OCI-LY1 (cell line): ENCODE measurements at regions not wholly inside any gene's neighbourhood (a gene's known extent, or its start where the extent isn't known, plus 50 kb on each side); places are given as distances from the start of the nearest gene placed in this dataset.

ENCODE experiments used
- CTCF ChIP-seq: fragments of 200-600 bp; sonication (generic), shearing (Covaris generic); IDR thresholded peaks from 2 replicates; pipeline ENCODE4 v1.5.1; 2017; ENCODE audit warnings: mild to moderate bottlenecking, antibody characterized with exemption, low read length, moderate library complexity, mixed read lengths
- EZH2 ChIP-seq: fragments of 200-600 bp; sonication (generic), shearing (Covaris generic); IDR thresholded peaks from 2 replicates; pipeline ENCODE4 v1.8.0; 2017; ENCODE audit warnings: borderline replicate concordance, mixed run types, mild to moderate bottlenecking, antibody characterized with exemption, low read length, moderate library complexity, mixed read lengths

- no peak for TF ChIP-seq CTCF
- no peak for TF ChIP-seq EZH2
Observed at GRCh38 chr4:188984518-188984917, 845.3 kb downstream of the TRIML1 start.
